ENCODE measurements at regions not wholly inside any gene's neighbourhood (a gene's known extent, or its start where the extent isn't known, plus 50 kb on each side); places are given as distances from the start of the nearest gene placed in this dataset.
"Not testable (repeated sequence)": the region's sequence is repeated elsewhere in the genome, so short reads cannot be mapped to it uniquely, and the experiment has no call there.

DNA sequence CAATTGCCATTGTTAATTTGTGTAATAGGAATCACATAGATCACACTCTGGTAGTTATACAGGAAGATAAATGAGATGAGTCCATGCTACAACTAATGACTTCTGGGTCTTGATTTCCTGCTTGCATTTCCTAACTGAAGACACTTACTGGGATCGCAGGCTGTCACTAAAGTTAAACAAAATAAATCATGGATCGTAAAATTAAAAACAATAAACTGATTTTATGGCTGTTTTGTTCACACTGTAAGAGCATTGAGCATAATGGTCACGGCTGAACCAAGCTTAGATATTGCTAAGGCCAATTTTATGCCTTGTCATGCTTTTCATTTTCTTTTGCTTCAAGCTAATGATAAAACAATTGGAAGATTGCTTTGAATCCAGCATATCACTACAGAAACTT lies 332.5 kb upstream of the CITED2 start:
- ChIA-PET POLR2A (no interaction called here), CTCF (interaction anchor here (1.5 kb wide), 1 partner anchor 14 kb away, joined by 3 read pairs; no protein-coding TSS in a partner anchor)
- H3K4me1 Mint-ChIP-seq, result no peaks in the 10 kb centered on the region
- no peak overlapping the region for H3K27ac Mint-ChIP-seq
- no peaks in the 10 kb centered on the region for H3K36me3 Mint-ChIP-seq (ENCODE audit: low read depth)
- no peak for ATAC-seq
- H3K27me3 Mint-ChIP-seq, result no peaks in the 10 kb centered on the region
- intact Hi-C loops (cut with DNase I, micrococcal nuclease), result no loop called here
- no peaks in the 10 kb centered on the region for H3K9me3 Mint-ChIP-seq (ENCODE audit: low read depth)
- H3K4me3 Mint-ChIP-seq, result no peak overlapping the region
- DNase-seq, result no peak

DNA sequence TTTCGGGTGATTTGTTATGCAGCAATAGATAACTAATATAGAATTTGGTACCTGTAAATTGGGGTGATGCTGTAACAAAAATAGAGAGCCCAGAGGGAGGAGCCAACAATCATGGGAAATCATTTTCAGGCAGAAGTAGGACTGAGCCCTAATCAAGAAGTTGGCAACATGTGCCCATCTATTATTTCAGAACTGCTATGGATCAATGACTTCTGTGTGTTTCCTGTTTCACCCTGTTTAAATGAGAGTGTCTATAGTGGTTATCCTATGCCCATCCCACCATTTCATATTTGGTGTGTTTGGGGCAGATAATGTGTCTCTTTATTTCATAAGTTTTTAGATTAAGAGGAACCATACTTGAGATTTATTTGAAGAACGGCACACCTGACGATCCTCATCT lies 330.8 kb upstream of the CITED2 start:
- no peak for DNase-seq
- ChIA-PET CTCF (no interaction called here), POLR2A (no interaction called here)
- Mint-ChIP-seq H3K4me3 (no peak overlapping the region), H3K27me3 (no peaks in the 10 kb centered on the region), H3K4me1 (no peaks in the 10 kb centered on the region), H3K36me3 (ENCODE audit: low read depth) (no peaks in the 10 kb centered on the region), H3K9me3 (ENCODE audit: low read depth) (no peaks in the 10 kb centered on the region), H3K27ac (no peak overlapping the region)
- no peak for ATAC-seq
- intact Hi-C loops (cut with DNase I, micrococcal nuclease), result no loop called here

DNA sequence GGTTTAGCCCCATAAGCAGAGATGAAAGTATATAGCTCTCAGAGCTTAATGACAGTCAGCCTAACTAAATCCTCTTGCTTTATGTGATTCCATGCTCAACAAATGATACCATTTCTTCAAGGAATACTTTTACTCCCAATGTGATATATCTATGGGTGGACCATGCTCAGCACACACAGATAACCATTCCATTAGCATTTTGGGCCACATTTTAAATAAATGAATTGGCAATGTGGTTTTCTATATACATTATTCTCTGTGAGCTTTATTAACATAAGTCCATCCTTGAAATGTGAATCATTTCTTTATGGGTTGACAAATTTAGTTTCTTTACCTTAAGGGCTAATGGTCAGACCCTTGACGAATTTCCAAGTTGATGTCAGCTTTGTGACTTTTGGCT lies 329.3 kb upstream of the CITED2 start:
- Mint-ChIP-seq H3K4me3 (no peak overlapping the region), H3K27me3 (no peaks in the 10 kb centered on the region), H3K4me1 (no peaks in the 10 kb centered on the region), H3K9me3 (ENCODE audit: low read depth) (no peaks in the 10 kb centered on the region), H3K36me3 (ENCODE audit: low read depth) (no peaks in the 10 kb centered on the region), H3K27ac (no peak overlapping the region)
- CTCF ChIA-PET, result no interaction called here
- intact Hi-C loops (cut with DNase I, micrococcal nuclease), result no loop called here
- no peak for DNase-seq
- POLR2A ChIA-PET, result no interaction called here
- no peak for ATAC-seq

DNA sequence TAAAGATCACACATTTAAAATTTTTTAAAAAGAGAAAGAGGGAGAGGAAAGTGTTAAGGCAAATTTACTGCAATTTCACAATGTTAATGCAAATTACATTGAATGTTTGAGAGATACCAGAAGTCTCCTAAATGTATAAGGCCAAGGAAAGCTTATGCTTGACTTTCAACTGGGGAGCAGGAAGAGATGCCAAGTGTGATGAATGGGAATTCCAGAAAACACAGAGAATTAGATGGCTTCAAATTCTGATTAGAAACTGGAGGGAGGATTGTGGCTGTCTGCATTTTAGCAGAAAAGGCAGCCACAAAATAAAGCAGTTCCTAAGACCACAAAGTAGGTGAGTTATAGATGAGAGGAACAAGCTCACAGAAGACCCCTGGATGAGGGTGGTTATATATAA lies 328.3 kb upstream of the CITED2 start:
- no peak for DNase-seq
- intact Hi-C loops (cut with DNase I, micrococcal nuclease), result no loop called here
- no peaks in the 10 kb centered on the region for H3K27me3 Mint-ChIP-seq
- H3K36me3 Mint-ChIP-seq (ENCODE audit: low read depth), result no peaks in the 10 kb centered on the region
- ATAC-seq, result no peak
- H3K4me1 Mint-ChIP-seq, result no peaks in the 10 kb centered on the region
- CTCF ChIA-PET, result no interaction called here
- H3K9me3 Mint-ChIP-seq (ENCODE audit: low read depth), result no peaks in the 10 kb centered on the region
- no peak overlapping the region for H3K4me3 Mint-ChIP-seq
- POLR2A ChIA-PET, result no interaction called here
- H3K27ac Mint-ChIP-seq, result no peak overlapping the region

DNA sequence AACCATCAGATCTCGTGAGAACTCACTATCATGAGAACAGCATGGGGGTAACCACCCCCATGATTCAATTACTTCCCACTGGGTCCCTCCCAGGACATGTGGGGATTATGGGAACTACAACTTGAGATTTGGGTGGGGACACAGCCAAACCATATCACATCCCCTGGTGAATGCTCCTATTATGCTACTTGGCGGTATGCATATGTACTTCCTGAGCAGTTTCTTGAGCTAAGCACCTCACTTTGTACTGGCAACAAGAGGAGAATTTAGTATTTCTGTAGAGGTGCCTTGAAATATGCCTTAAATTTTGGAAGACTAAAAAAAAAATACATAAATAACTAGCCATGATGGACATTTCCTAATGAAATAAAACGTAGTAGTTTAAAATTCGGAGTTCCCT lies 327.2 kb upstream of the CITED2 start:
- POLR2A ChIA-PET, result no interaction called here
- no peak for ATAC-seq
- no peak for DNase-seq
- Mint-ChIP-seq H3K9me3 (ENCODE audit: low read depth) (no peaks in the 10 kb centered on the region), H3K27me3 (peaks cover 2% of the 10 kb centered on the region), H3K36me3 (ENCODE audit: low read depth) (no peaks in the 10 kb centered on the region), H3K4me3 (no peak overlapping the region), H3K27ac (no peak overlapping the region), H3K4me1 (peaks cover 3% of the 10 kb centered on the region)
- CTCF ChIA-PET, result no interaction called here
- intact Hi-C loops (cut with DNase I, micrococcal nuclease), result no loop called here

DNA sequence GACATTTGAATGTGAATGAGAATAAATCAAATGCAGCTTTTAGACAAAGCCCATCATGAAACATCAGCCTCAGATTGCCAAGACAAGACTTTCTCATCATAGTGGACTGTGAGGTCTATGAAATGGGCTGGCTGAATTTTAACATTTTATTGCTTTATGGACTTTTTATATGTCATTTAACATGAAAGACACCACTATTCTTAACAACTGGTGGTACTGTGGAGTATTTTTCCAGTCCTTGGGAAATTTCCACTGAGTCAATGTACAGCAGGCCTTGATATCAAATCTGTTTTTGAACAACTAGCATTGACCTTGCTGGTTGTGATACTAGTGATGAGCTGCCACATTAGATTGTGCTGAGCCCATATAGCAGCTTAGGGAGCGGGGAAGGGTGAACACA lies 326.6 kb upstream of the CITED2 start:
- H3K4me3 Mint-ChIP-seq, result no peak overlapping the region
- DNase-seq, result no peak
- ATAC-seq, result no peak
- intact Hi-C loops (cut with DNase I, micrococcal nuclease), result no loop called here
- H3K27ac Mint-ChIP-seq, result no peak overlapping the region
- no peaks in the 10 kb centered on the region for H3K36me3 Mint-ChIP-seq (ENCODE audit: low read depth)
- no peaks in the 10 kb centered on the region for H3K9me3 Mint-ChIP-seq (ENCODE audit: low read depth)
- peaks cover 3% of the 10 kb centered on the region for H3K4me1 Mint-ChIP-seq
- CTCF ChIA-PET, result no interaction called here
- POLR2A ChIA-PET, result no interaction called here
- peaks cover 2% of the 10 kb centered on the region for H3K27me3 Mint-ChIP-seq

DNA sequence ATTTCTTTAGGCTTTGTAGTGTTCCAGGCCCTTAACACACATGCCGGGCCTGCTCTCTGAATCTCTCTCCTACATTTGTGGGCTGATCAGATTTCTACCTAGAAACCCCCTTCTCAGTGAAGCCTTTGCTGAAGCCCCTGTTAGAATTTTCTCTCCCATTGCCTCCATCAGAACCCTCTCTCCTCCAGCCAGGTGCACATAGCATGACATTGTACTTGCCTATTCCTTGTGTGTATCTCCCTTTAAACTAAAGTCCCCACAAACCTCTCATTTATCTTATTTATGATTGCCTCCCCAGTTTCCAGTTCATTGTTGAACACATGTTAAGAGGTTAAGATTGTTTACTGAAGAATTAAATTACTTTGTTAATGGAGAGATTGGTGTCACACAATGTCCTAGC lies 325.5 kb upstream of the CITED2 start:
- H3K9me3 Mint-ChIP-seq (ENCODE audit: low read depth), result no peaks in the 10 kb centered on the region
- H3K27me3 Mint-ChIP-seq, result peaks cover 2% of the 10 kb centered on the region
- no peak overlapping the region for H3K27ac Mint-ChIP-seq
- ChIA-PET CTCF (interaction anchor here (0.6 to 0.9 kb wide), 2 partner anchors 242 to 255 kb away, joined by 3 read pairs; no protein-coding TSS in a partner anchor), POLR2A (no interaction called here)
- DNase-seq (no peak), ATAC-seq (no peak)
- peaks cover 3% of the 10 kb centered on the region for H3K4me1 Mint-ChIP-seq
- no peak overlapping the region for H3K4me3 Mint-ChIP-seq
- intact Hi-C loops (cut with DNase I, micrococcal nuclease), result no loop called here
- no peaks in the 10 kb centered on the region for H3K36me3 Mint-ChIP-seq (ENCODE audit: low read depth)

DNA sequence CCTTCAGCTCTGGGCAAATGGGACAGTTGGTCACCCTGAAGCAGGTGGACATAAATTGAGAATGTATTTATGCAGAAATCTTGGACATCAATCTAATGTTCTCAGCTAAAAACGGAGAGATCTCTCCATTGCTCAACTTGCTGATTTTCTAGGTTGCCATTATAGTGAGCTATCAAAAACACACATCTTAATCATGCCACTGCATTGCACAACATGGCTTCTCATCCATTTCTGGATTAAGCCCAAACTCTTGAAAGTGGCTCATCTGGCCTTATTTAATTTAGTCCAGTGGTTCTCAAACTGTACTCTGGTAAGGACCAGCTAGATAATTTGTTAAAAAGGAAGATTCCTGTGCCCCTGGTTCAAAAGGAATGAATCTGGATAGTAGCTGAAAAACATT lies 324.9 kb upstream of the CITED2 start:
- H3K27me3 Mint-ChIP-seq, result peaks cover 2% of the 10 kb centered on the region
- CTCF ChIA-PET, result interaction anchor here (0.6 to 0.9 kb wide), 2 partner anchors 242 to 255 kb away, joined by 3 read pairs; no protein-coding TSS in a partner anchor
- no peaks in the 10 kb centered on the region for H3K36me3 Mint-ChIP-seq (ENCODE audit: low read depth)
- DNase-seq (no peak), ATAC-seq (no peak)
- H3K4me3 Mint-ChIP-seq, result no peak overlapping the region
- H3K4me1 Mint-ChIP-seq, result peaks cover 3% of the 10 kb centered on the region
- no peaks in the 10 kb centered on the region for H3K9me3 Mint-ChIP-seq (ENCODE audit: low read depth)
- POLR2A ChIA-PET, result no interaction called here
- H3K27ac Mint-ChIP-seq, result no peak overlapping the region
- intact Hi-C loops (cut with DNase I, micrococcal nuclease), result no loop called here

DNA sequence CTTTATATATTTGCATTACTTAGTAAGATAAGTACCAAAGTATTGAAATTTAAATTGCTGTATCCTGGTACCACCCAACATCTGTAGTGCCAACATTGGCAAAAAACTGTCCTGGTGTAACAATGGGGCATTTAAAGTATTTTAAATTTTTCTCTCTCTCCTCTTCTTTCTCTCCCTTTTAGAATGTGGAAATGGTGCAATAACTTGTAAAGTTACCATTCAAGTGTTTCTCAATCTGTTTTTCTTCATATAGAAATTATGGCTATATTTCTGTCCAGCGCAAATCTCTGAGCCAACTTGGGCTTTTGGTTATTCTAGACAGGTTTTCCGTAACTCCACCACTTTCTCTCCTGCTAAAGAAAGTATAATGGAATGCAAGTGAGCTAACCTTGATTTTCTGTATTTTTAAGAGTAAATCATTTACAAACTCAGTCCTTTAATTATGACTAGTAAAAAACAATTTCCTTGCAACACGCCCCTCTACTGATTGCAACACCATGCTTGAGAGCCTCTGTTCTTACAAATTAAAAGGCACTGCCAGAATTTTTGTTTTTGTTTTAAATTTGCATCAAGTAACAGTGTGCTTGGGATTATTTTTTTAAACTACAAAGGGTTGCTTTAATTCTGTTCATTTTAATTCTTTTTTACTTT lies 324.2 kb upstream of the CITED2 start:
- POLR2A ChIA-PET, result no interaction called here
- DNase-seq (no peak), ATAC-seq (no peak)
- no peaks in the 10 kb centered on the region for H3K36me3 Mint-ChIP-seq (ENCODE audit: low read depth)
- H3K4me1 Mint-ChIP-seq, result peaks cover 3% of the 10 kb centered on the region
- intact Hi-C loops (cut with DNase I, micrococcal nuclease), result no loop called here
- peaks cover 2% of the 10 kb centered on the region for H3K27me3 Mint-ChIP-seq
- CTCF ChIA-PET, result interaction anchor here (0.6 to 0.7 kb wide), 2 partner anchors 197 to 1180 kb away, joined by 4 read pairs; no protein-coding TSS in a partner anchor
- H3K27ac Mint-ChIP-seq, result no peak overlapping the region
- H3K4me3 Mint-ChIP-seq, result no peak overlapping the region
- H3K9me3 Mint-ChIP-seq (ENCODE audit: low read depth), result no peaks in the 10 kb centered on the region

DNA sequence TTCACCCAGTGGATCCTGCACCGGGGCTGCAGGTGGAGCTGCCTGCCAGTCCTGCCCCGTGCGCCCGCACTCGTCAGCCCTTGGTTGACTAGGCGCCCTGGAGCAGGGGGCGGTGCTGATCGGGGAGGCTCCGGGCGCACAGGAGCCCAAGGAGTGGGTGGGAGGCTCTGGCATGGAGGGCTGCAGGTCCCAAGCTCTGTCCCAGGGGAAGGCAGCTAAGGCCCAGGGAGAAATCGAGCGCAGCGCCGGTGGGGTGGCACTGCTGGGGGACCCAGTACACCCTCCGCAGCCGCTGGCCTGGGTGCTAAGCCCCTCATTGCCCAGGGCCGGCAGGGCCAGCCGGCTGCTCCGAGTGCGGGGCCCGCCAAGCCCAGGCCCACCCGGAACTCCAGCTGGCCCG lies 323.4 kb upstream of the CITED2 start:
- H3K27ac Mint-ChIP-seq; H3K4me1 Mint-ChIP-seq; CTCF ChIA-PET; DNase-seq; intact Hi-C loops (cut with DNase I, micrococcal nuclease); H3K9me3 Mint-ChIP-seq (ENCODE audit: low read depth); ATAC-seq; H3K4me3 Mint-ChIP-seq; H3K36me3 Mint-ChIP-seq (ENCODE audit: low read depth); H3K27me3 Mint-ChIP-seq; POLR2A ChIA-PET: not testable (repeated sequence)

DNA sequence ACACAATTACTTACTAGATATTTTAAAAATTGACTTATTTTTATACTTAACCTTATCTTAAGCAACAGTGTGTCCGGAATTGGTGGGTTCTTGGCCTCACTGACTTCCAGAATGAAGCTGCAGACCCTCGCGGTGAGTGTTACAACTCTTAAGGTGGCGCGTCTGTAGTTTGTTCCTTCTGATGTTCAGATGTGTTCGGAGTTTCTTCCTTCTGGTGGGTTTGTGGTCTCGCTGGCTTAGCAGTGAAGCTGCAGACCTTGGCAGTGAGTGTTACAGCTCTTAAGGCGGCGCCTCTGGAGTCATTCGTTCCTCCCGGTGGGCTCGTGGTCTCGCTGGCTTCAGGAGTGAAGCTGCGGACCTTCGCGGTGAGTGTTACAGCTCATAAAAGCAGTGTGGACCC lies 322.5 kb upstream of the CITED2 start:
- H3K27ac Mint-ChIP-seq; H3K36me3 Mint-ChIP-seq (ENCODE audit: low read depth); CTCF ChIA-PET; intact Hi-C loops (cut with DNase I, micrococcal nuclease); DNase-seq; ATAC-seq; H3K27me3 Mint-ChIP-seq; H3K4me1 Mint-ChIP-seq; H3K9me3 Mint-ChIP-seq (ENCODE audit: low read depth): not testable (repeated sequence)
- POLR2A ChIA-PET, result interaction anchor here (0.6 kb wide), 1 partner anchor 410 kb away, joined by 3 read pairs; no protein-coding TSS in a partner anchor
- H3K4me3 Mint-ChIP-seq, result peak overlapping the region; percentile 31

DNA sequence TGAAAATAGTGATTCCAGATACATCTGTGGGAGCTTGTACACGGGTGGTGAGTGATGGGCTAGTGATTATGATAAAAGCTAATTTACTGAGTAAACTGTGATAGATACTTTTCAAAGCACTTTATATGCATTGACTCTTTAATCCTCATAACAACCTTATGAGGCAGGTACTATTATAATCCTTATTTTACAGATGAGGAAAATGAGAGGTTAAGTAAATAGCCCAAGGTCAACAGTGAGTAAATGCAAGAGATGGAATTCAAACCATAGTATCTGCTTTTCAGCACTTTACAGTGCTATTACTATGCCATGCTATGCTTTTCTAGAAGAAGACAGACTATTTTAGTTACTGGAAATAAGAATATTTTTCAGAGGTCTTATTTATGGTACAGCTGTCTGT lies 320.9 kb upstream of the CITED2 start:
- ATAC-seq, result no peak
- peaks cover 3% of the 10 kb centered on the region for H3K4me1 Mint-ChIP-seq

More for the DNA sequence above, 320.9 kb upstream of the CITED2 start:
- Mint-ChIP-seq H3K4me3 (no peak overlapping the region), H3K9me3 (ENCODE audit: low read depth) (no peaks in the 10 kb centered on the region), H3K27ac (no peak overlapping the region), H3K36me3 (ENCODE audit: low read depth) (no peaks in the 10 kb centered on the region), H3K27me3 (peaks cover 11% of the 10 kb centered on the region)
- ChIA-PET POLR2A (no interaction called here), CTCF (no interaction called here)
- intact Hi-C loops (cut with DNase I, micrococcal nuclease), result no loop called here
- no peak for DNase-seq
